H1 (cell line): ENCODE measurements at regions not wholly inside any gene's neighbourhood (a gene's known extent, or its start where the extent isn't known, plus 50 kb on each side); places are given as distances from the start of the nearest gene placed in this dataset.

Experiments used
- CTCF ChIA-PET: fragments of 300-600 bp; sonication (Branson Sonifier 250); formaldehyde crosslinking; loops from one replicate; lab custom pipeline; 2021; ENCODE audit not compliant: partially characterized antibody; lab: Charles Lee
- POLR2A ChIA-PET: fragments of 300-600 bp; sonication (Branson Sonifier 250); formaldehyde crosslinking; loops from one replicate; lab custom pipeline; 2021; ENCODE audit warnings: inconsistent platforms; ENCODE audit not compliant: partially characterized antibody; lab: Charles Lee
- DNase-seq, 2 experiments: peaks; one replicate each; pipeline versions ENCODE4 v3.0.0 to v3.0.0-alpha.2; 2010 to 2022; ENCODE audit warnings: low spot score in 2 of 2, low read depth in 1 of 2, mixed read lengths in 1 of 2
- FAIRE-seq: peaks from 2 replicates; lab custom pipeline; 2011; peaks lifted over from hg19 to GRCh38; lab: Jason Lieb, UNC
- H2AFZ ChIP-seq: 2 replicates; pipeline ENCODE4 v1.8.1; 2012; ENCODE audit warnings: low read length, inconsistent platforms
- H2AK5ac ChIP-seq: 2 replicates; pipeline ENCODE4 v1.6.1; 2013; ENCODE audit warnings: low read depth, low read length
- H2BK120ac ChIP-seq: replicated peaks from 2 replicates; pipeline ENCODE3; 2013; ENCODE audit warnings: low read depth, low read length, inconsistent platforms
- H2BK12ac ChIP-seq: 2 replicates; pipeline ENCODE4 v1.6.1; 2013; ENCODE audit warnings: low read depth, low read length
- H2BK15ac ChIP-seq: 2 replicates; pipeline ENCODE4 v1.6.1; 2013; ENCODE audit warnings: low read length
- H2BK20ac ChIP-seq: 2 replicates; pipeline ENCODE4 v1.6.1; 2013; ENCODE audit warnings: low read length
- H2BK5ac ChIP-seq: 2 replicates; pipeline ENCODE4 v1.6.1; 2013; ENCODE audit warnings: low read depth, low read length
- H3K14ac ChIP-seq: 2 replicates; pipeline ENCODE4 v1.6.1; 2013; ENCODE audit warnings: inconsistent platforms; ENCODE audit not compliant: insufficient read length
- H3K18ac ChIP-seq: 2 replicates; pipeline ENCODE4 v1.6.1; 2013; ENCODE audit warnings: low read length; ENCODE audit errors: extremely low read depth
- H3K23ac ChIP-seq: 2 replicates; pipeline ENCODE4 v1.6.1; 2013; ENCODE audit warnings: inconsistent platforms; ENCODE audit not compliant: insufficient read length
- H3K23me2 ChIP-seq: 2 replicates; pipeline ENCODE4 v1.6.1; 2013; ENCODE audit warnings: low read depth, low read length
- H3K27ac ChIP-seq: 2 replicates; pipeline ENCODE4 v1.6.1; 2011; ENCODE audit warnings: low read depth, low read length, inconsistent platforms
- H3K27me3 ChIP-seq, 4 experiments: replicated peaks in 1 of 4; 1 replicate in 1 of 4; 2 replicates in 3 of 4; pipeline versions ENCODE4 v1.6.1 to v1.8.1; 2011 to 2013; ENCODE audit warnings: low read length in 3 of 4, mild to moderate bottlenecking in 3 of 4, inconsistent platforms in 2 of 4, mixed read lengths in 2 of 4, moderate library complexity in 1 of 4; ENCODE audit not compliant: control insufficient read depth in 3 of 4, insufficient read depth in 3 of 4; ENCODE audit errors: extremely low read depth in 1 of 4
- H3K36me3 ChIP-seq, 4 experiments: 2 replicates each; pipeline versions ENCODE4 v1.6.1 to v1.8.1; 2011 to 2013; ENCODE audit warnings: mild to moderate bottlenecking in 4 of 4, low read length in 3 of 4, moderate library complexity in 2 of 4, control low read depth in 1 of 4, inconsistent platforms in 1 of 4; ENCODE audit not compliant: insufficient read depth in 4 of 4, control insufficient read depth in 2 of 4
- H3K4ac ChIP-seq: replicated peaks from 2 replicates; pipeline ENCODE3; 2013; ENCODE audit warnings: low read length, low read depth, mixed read lengths, inconsistent platforms; ENCODE audit not compliant: insufficient read length
- H3K4me1 ChIP-seq, 4 experiments: replicated peaks in 1 of 4; 1 replicate in 1 of 4; 2 replicates in 3 of 4; pipeline versions ENCODE4 v1.6.1 to v1.8.1; 2011 to 2013; ENCODE audit warnings: low read length in 3 of 4, inconsistent platforms in 2 of 4, mixed read lengths in 1 of 4; ENCODE audit not compliant: insufficient read depth in 4 of 4, control insufficient read depth in 3 of 4
- H3K4me2 ChIP-seq, 2 experiments: 2 replicates each; pipeline versions ENCODE4 v1.6.1 to v1.8.1; 2011 to 2013; ENCODE audit warnings: low read depth in 2 of 2, low read length in 2 of 2, control low read depth in 1 of 2, inconsistent platforms in 1 of 2, mild to moderate bottlenecking in 1 of 2; ENCODE audit not compliant: insufficient read depth in 1 of 2
- H3K4me3 ChIP-seq, 4 experiments: fragments of 200-600, 300-600 bp in 1 of 4; sonication (generic), shearing (Covaris generic), sonication (Bioruptor Twin) in 1 of 4; 2 replicates each; pipeline versions ENCODE4 v1.5.1 to v1.8.1; 2011 to 2016; ENCODE audit warnings: low read length in 4 of 4, low read depth in 3 of 4, control low read depth in 2 of 4, inconsistent platforms in 2 of 4, mild to moderate bottlenecking in 2 of 4, mixed read lengths in 1 of 4, moderate library complexity in 1 of 4; ENCODE audit not compliant: insufficient read depth in 2 of 4; ENCODE audit errors: extremely low read depth in 1 of 4
- H3K56ac ChIP-seq: replicated peaks from 2 replicates; pipeline ENCODE3; 2013; ENCODE audit warnings: low read depth, mild to moderate bottlenecking, mixed read lengths, low read length, inconsistent platforms; ENCODE audit not compliant: insufficient read length
- H3K79me1 ChIP-seq: 2 replicates; pipeline ENCODE4 v1.6.1; 2013; ENCODE audit warnings: low read depth, low read length, control low read depth
- H3K79me2 ChIP-seq, 2 experiments: 2 replicates each; pipeline versions ENCODE4 v1.6.1 to v1.8.1; 2012 to 2013; ENCODE audit warnings: low read length in 2 of 2, mild to moderate bottlenecking in 2 of 2, inconsistent platforms in 1 of 2; ENCODE audit not compliant: insufficient read depth in 2 of 2, control insufficient read depth in 1 of 2
- H3K9ac ChIP-seq, 4 experiments: replicated peaks in 1 of 4; 1 replicate in 1 of 4; 2 replicates in 3 of 4; pipeline versions ENCODE4 v1.6.1 to v1.8.1; 2011 to 2013; ENCODE audit warnings: low read depth in 3 of 4, low read length in 3 of 4, control low read depth in 2 of 4, mild to moderate bottlenecking in 2 of 4, moderate library complexity in 2 of 4, inconsistent platforms in 1 of 4; ENCODE audit errors: extremely low read depth in 1 of 4
- H3K9me3 ChIP-seq, 2 experiments: 2 replicates each; pipeline versions ENCODE4 v1.6.1 to v1.8.1; 2012 to 2013; ENCODE audit warnings: mild to moderate bottlenecking in 2 of 2, moderate library complexity in 2 of 2, control low read depth in 1 of 2, inconsistent platforms in 1 of 2, low read depth in 1 of 2, low read length in 1 of 2, mixed read lengths in 1 of 2; ENCODE audit not compliant: insufficient read depth in 2 of 2
- H4K20me1 ChIP-seq, 2 experiments: replicated peaks in 1 of 2; 2 replicates each; pipeline versions ENCODE3 to v1.8.1; 2011 to 2013; ENCODE audit warnings: inconsistent platforms in 2 of 2, low read length in 2 of 2, mild to moderate bottlenecking in 1 of 2; ENCODE audit not compliant: insufficient read depth in 2 of 2, control insufficient read depth in 1 of 2
- H4K5ac ChIP-seq: 2 replicates; pipeline ENCODE4 v1.6.1; 2013; ENCODE audit warnings: low read length, low read depth, mixed read lengths, inconsistent platforms; ENCODE audit not compliant: insufficient read length
- H4K8ac ChIP-seq: 2 replicates; pipeline ENCODE4 v1.8.0; 2013; ENCODE audit warnings: mild to moderate bottlenecking, moderate library complexity, low read length, inconsistent platforms; ENCODE audit not compliant: insufficient read depth; ENCODE audit errors: extremely low read depth
- H4K91ac ChIP-seq: replicated peaks from 2 replicates; pipeline ENCODE3; 2013; ENCODE audit warnings: low read length, mixed read lengths, inconsistent platforms; ENCODE audit not compliant: insufficient read length
- CBX5 ChIP-seq: fragments of 300-800, 300-1000 bp; sonication (generic); IDR thresholded peaks from 2 replicates; pipeline ENCODE4 v1.7.1; 2016; ENCODE audit warnings: antibody characterized with exemption, low read length, low read depth
- HDAC2 ChIP-seq, 2 experiments: fragments of 300-600 bp in 1 of 2; sonication (generic) in 1 of 2; IDR thresholded peaks; 2 replicates each; pipeline ENCODE4 v1.6.1; 2011 to 2012; ENCODE audit warnings: low read depth in 2 of 2, low read length in 2 of 2, mild to moderate bottlenecking in 2 of 2, moderate library complexity in 2 of 2, borderline replicate concordance in 1 of 2, inconsistent platforms in 1 of 2
- WGBS, 2 experiments: shearing (Covaris generic) in 1 of 2; methylation state at CpG; one replicate each; pipeline versions ENCODE4 v1.1.6 to v1.1.7; 2013 to 2015; ENCODE audit warnings: low lambda C conversion rate in 2 of 2, mixed read lengths in 2 of 2, inconsistent platforms in 1 of 2, low coverage in 1 of 2, missing lambda C conversion rate in 1 of 2; ENCODE audit not compliant: insufficient replicate concordance in 2 of 2, insufficient coverage in 1 of 2, insufficient read length in 1 of 2; ENCODE audit errors: extremely low coverage in 1 of 2, missing lambda C conversion rate in 1 of 2; 5-methylcytosine and 5-hydroxymethylcytosine counted together

DNA sequence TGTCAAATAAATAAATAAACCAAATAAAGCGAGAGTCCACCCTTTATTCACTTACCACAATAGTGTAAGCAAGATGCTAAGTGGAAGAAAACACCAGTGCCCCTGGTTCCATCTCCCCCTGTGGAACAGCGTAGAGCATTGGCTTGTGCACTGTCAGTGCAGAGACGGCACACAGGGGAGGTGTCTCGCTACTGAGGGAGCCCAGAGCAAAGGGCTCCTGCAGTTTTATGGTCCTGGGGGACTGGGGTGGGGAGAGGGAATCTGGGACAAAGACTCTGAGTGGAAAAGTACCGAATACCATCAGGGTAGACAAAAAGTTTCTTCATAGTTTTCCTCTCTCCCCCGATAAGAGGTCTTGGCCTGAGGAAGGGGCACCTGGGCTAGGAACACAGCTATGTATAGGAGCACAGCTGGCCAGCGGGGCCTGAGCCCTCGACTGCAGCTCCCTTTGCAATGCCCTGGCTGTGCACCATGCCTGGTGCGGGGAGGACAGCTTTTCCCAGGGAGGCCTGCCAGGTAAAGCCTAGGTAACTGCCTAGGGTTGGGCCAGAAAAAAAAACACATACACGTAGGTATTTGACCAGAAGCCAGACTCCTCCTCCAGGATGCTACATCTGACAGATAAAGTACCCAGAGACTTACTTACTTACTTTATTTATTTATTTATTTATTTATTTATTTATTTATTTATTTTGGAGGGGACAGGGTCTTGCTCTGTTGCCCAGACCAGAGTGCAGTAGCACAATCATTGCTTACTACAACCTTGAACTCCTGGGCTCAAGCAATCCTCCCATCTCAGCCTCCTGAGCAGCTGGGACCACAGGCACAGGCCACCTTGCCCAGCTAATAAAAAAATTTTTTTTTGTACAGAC, 88.8 kb upstream of the KIF5B start:
- no peak overlapping the region for H2BK20ac ChIP-seq
- no peak overlapping the region for H2BK5ac ChIP-seq
- H3K56ac ChIP-seq = no peak overlapping the region
- H3K27me3 ChIP-seq = no peaks in the 10 kb centered on the region
- TF ChIP-seq CBX5 = no peak
- TF ChIP-seq HDAC2 (IDR thresholded peaks at IDR 0.05; ENCODE audit: borderline replicate concordance in 1 of 2, low read depth in 2 of 2, low read length in 2 of 2) = no peak
- ChIA-PET POLR2A (interaction anchor here (1.0 kb wide), 1 partner anchor 15 kb away, joined by 3 read pairs; no protein-coding TSS in a partner anchor), CTCF (interaction anchor here (0.6 to 1.5 kb wide), 4 partner anchors 9 to 787 kb away, joined by 3 to 5 read pairs (median 3); no protein-coding TSS in a partner anchor)
- no peak overlapping the region for H2AK5ac ChIP-seq
- no peaks in the 10 kb centered on the region for H3K79me1 ChIP-seq
- no peaks in the 10 kb centered on the region for H4K20me1 ChIP-seq
- H3K9me3 ChIP-seq = no peaks in the 10 kb centered on the region
- H3K23me2 ChIP-seq = no peaks in the 10 kb centered on the region
- no peak overlapping the region for H3K27ac ChIP-seq
- H3K79me2 ChIP-seq = no peaks in the 10 kb centered on the region
- no peak overlapping the region for H3K4ac ChIP-seq
- no peak overlapping the region for H3K9ac ChIP-seq
- H4K91ac ChIP-seq = no peak overlapping the region
- peak overlapping the region; percentile 81 for H2AFZ ChIP-seq
- no peak overlapping the region for H4K8ac ChIP-seq
- no peak overlapping the region for H3K18ac ChIP-seq
- no peaks in the 10 kb centered on the region for H3K36me3 ChIP-seq
- no peak overlapping the region for H4K5ac ChIP-seq
- no peak overlapping the region for H2BK120ac ChIP-seq
- no peak for DNase-seq
- H3K4me3 ChIP-seq = no peak overlapping the region
- H3K4me2 ChIP-seq = no peak overlapping the region
- H2BK15ac ChIP-seq = no peak overlapping the region
- H3K14ac ChIP-seq = no peak overlapping the region
- WGBS, 2 experiments = 86% methylated on average over 10 of the region's 10 CpGs; no CpG with 5 or more reads in 1 of the 2 experiments
- H2BK12ac ChIP-seq = no peak overlapping the region
- no peak overlapping the region for H3K23ac ChIP-seq
- no peak for FAIRE-seq
- H3K4me1 ChIP-seq = peaks cover 0 to 3% (median 1%) of the 10 kb centered on the region in 4 experiments; a peak in 1 of 7 replicates
